HG02763 (cell line): ENCODE measurements at regions not wholly inside any gene's neighbourhood (a gene's known extent, or its start where the extent isn't known, plus 50 kb on each side); places are given as distances from the start of the nearest gene placed in this dataset.

Source experiments
- ATAC-seq: cut with Tn5 transposase; IDR thresholded peaks from one replicate; pipeline ENCODE4 v1.9.1; 2021; ENCODE audit warnings: mild to moderate bottlenecking, moderate library complexity; ENCODE audit not compliant: unreplicated experiment

DNA sequence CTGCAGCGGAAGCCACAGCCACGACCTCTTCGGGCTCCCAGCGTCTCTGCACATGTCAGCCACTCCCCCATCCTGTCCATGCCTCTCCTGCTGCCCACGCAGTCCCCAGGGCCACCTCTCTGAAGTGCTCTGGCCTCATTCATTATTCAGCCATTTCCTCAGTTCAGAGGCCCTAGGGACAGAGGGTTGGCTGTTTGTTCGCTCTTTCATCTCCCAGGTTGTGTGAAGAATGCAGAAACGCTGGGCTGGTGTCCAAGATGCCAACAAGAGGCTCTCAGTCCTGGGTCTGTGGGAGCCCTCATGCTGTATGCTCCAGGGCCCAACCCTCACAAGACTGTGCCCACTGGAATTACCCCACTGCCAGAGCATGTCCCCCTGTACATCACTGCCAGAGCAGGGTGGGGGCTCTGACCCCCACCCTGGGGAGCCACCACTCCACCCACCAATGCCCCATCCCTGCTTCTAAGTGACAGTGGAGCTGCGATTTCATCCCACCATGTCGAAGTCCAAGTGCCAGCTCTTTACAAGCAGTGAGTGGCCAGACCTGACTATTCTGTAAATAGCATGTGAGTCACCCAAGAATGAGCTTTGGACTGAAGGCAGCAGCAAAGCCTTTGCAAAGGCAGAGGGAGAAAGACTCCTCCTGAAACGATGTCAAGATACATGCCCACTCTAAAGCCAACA lies 209.6 kb downstream of the BUD13 start:
- no peak for ATAC-seq

DNA sequence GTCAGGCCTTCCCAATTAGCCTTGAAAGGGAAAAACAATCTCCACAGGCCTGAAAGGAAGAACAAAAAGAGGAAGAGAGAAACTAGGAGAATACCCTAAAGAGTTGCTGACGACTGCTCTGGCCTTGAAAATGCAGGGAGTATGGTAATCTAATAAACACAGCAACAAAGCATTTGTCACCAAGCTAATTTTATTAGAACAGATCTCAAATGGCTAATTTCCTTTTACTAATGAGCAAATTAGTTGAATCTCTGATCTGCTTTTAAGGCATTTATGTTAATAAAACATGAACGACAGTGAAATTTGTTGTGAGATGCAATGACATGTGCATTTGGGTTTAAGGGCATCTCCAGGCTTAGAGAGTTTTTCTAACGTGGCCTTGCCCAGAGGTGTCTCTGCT lies 212.2 kb downstream of the BUD13 start:
- ATAC-seq = no peak

DNA sequence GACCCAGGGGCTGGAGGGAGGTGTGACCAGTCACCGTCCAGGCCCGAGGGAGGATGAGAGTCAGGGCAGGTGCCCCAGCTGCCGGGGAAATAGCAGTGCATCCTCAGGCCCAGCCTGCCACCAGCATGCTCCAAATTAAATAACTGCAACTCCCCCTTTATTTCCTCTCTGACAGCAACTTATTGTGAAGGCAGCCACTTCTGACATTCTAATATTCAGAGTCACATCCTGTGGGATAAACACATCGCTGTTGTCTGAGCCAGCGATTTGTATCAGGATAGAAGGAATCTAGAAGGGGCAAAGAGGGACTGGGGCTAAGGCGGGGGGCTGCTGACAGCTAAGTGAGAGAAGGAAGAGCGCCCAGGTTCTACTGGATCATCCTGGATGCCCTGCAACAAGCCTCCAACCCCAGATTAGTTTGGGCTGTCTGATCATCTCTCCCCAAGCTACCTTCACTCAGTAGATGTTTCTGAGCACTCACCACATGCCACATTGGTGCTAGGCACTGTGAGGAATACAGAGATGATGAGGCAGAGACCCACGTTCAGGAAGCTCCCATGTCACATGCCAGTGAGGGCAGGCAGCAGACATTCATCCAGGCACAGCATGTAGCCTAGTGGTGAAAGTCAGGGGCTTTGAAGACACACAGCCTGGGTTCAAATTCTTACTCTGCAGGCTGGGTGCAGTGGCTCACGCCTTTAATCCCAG lies 214.1 kb downstream of the BUD13 start:
- no peak for ATAC-seq

- ATAC-seq = no peak
These were observed 215.5 kb downstream of the BUD13 start for GRCh38 chr11:116557282-116557681.

- ATAC-seq = no peak
These were observed 216.3 kb downstream of the BUD13 start for GRCh38 chr11:116556483-116556882.

- no peak for ATAC-seq
These were observed 219.3 kb downstream of the BUD13 start for GRCh38 chr11:116553482-116553881.

- ATAC-seq = no peak
These were observed 221.2 kb downstream of the BUD13 start for GRCh38 chr11:116551576-116551975.

GRCh38 chr11:116548256-116548655 lies 224.5 kb downstream of the BUD13 start:
- ATAC-seq = no peak

DNA sequence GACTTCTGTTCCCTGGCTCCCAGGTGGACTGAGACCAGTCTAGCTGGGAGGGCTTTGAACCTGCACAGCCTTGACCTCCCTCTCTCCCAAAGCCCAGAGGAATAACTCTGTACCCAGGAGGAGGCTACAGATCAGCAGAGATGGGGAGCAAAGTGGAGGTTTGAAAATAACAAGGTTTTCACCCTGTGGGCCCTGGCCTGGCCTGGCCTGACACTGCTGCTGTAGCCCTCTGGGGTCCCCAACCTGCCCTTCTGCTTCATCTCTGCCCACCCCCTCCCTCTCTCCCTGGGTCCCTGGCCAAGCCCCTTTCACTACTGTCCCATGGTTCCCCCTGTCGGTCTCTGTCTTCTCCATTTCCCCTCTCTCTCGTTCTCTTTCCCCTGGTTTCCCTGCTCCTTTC lies 225.2 kb downstream of the BUD13 start:
- no peak for ATAC-seq

DNA sequence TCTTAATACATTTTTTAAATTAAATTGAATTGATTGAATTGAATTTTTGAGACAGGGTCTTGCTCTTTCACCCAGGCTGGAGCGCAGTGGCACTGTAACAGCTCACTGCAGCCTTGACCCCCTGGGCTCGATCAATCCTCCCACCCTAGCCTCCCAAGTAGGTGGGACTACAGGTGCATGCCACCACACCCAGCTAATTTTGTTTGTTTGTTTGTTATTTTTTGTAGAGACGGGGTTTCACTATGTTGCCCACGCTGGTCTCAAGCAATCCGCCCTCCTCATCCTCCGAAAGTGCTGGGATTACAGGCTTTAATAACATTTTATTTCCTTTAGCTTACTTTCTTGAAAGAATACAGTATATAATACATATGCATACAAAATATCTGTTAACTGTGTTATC lies 226.9 kb downstream of the BUD13 start:
- ATAC-seq = no peak

- ATAC-seq = no peak
These were observed 228.1 kb downstream of the BUD13 start for GRCh38 chr11:116544721-116545120.

DNA sequence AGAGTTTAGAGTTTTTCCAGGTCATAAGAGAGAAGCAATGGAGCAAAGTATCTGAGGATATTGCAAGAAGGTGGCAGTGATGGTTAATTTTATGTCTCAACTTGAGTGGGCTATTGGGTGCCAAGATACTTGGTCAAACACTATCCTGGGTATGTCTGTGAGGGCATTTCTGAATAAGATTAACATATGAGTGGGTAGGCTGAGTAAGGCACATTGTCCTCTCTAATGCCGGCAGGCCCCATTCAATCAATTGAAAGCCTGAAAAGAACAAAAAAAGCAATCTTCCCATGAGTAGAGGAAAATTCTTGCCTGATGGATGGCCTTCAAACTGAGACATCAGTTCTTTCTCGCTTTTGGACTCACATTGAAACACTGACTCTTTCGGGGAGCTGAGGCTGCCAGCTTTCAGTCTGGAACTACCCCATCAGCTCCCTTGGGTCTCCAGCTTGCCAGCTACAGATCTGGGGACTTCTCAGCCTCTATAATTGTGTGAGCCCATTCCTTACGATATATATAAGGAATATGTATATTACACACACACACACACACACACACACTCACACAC lies 228.8 kb downstream of the BUD13 start:
- no peak for ATAC-seq

DNA sequence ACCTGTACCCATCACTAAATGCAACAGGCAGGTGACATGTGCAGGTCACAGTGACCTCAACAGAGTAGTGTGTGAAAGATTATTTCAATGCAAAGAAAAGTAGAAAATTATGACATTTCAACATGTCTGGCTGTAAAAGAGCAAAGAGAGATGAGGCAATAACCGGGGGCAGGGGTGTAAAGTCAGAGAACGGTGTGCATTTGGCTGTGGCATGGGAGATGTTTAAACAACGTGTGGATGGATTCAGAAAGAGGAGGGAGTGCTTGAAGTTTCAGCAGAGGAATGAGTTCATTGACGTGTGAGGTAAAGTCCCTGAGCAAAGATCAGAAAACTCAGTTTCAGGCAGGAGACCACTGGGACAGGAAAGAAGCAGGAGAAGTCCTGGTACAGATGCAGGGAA lies 229.7 kb downstream of the BUD13 start:
- no peak for ATAC-seq

GRCh38 chr11:116542406-116542805 lies 230.4 kb downstream of the BUD13 start:
- no peak for ATAC-seq

- no peak for ATAC-seq
These were observed 231.3 kb downstream of the BUD13 start for GRCh38 chr11:116541460-116541859.

DNA sequence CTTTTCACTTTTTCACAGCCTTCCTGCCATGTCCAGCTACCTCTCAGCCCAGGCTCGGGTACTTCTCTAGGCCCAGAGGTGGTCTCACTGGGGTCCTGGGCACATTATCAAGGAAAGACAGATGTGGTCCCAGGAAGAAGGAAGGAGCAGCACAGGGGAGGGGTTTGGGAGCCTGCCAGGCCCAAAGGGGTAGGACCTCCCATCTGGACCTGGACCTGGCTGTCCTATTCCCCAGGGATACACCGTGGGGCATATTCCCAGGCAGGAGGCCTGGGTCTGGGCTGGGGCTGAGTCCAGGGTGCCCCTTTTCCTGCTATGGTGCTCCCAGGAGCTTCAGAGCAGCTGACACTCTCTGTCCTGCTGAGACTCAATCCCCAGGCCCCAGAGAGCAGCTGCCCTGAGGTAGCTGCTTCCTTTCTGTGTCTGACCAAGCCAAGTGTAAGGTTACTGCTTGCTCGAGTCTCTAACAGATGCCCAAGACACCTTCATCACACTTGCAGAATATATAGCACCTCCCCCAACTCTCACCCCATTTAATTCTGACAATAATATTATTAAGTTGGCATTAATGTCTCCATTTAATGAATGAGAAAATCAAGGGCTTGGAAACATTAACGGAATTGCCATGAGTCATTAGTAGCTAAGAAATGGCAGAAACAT lies 232.0 kb downstream of the BUD13 start:
- ATAC-seq = no peak

GRCh38 chr11:116539836-116540418 lies 232.9 kb downstream of the BUD13 start:
- no peak for ATAC-seq

- no peak for ATAC-seq
These were observed 233.6 kb downstream of the BUD13 start for GRCh38 chr11:116539211-116539610.

DNA sequence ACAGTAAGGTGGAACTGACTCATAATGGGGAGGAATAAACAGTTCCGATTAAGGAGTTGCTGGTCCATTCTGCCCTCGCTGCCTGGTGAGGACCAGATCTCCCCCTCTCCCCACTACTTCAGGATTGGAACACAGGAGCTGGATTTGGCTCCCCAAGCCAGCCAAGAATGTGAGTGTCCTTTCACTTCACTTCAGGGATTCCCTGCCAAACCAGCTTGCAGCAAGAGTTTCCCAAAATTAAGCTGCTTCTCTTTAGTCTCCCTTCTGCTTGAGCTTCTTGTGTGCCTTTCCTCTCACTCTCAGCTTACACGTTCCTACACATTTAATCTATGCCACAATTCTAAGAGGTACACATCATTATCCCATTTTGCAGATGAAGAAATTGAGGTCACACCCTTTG lies 234.1 kb downstream of the BUD13 start:
- no peak for ATAC-seq

DNA sequence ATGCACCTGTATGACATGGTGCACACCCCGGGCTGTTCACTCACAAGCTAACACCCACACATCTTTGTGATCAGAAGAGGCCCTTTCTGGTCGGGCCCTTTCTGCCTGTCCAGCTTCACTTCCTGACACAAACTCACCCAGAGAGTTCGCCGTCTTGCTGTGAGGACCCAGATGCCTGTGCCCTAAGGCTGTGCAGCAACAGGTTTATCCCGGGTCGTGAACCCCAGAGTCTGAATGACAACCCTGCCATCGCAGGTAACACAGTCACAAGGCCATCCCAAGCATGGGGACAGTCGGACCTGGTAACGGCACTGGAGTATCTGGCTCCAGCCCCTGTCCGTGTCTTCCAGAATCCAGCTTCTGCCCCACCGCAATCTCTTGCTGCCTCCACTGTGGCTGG lies 235.1 kb downstream of the BUD13 start:
- no peak for ATAC-seq

- ATAC-seq = no peak
These were observed 235.7 kb downstream of the BUD13 start for GRCh38 chr11:116537121-116537520.
